ENCODE measurements at regions not wholly inside any gene's neighbourhood (a gene's known extent, or its start where the extent isn't known, plus 50 kb on each side); places are given as distances from the start of the nearest gene placed in this dataset.

DNA sequence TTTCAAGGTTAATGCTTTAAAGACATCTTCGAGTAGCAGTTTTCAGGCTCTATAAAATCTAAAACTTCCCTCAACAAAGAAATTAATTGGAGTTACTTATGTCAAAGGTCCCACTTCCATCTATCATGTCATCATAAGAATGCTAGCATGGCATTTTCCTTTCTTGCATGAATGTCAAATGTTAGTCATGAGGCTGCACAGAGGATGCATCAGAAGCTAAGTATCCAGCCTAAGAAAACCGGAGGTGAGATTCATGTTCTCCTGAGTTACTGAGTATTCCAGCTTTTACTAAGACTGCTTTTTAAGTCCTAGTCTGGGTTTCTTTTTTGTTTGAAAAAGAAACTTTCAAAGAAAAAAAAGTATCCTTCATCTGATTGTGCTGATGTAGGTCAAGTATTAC is 130.6 kb upstream of the CDH19 start:
- no peak for DNase-seq

DNA sequence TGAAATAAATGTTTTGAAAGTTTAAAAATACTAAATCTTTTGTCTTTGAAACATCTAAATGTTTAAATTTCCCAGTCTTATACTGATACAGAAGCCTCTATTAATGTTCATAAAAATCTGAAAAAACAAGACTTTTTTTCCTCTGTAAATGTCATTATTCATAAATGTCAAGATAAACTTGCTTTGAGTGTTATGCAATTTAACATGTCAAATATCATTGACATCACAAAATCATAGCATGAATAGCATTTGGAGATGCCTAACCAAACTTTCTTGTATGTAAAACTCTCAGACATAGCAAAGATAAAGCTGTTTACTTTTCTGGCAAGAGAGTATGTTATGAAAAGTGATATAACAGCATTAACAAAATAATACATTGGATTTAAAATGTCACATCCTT is 128.0 kb upstream of the CDH19 start:
- no peak for DNase-seq

DNA sequence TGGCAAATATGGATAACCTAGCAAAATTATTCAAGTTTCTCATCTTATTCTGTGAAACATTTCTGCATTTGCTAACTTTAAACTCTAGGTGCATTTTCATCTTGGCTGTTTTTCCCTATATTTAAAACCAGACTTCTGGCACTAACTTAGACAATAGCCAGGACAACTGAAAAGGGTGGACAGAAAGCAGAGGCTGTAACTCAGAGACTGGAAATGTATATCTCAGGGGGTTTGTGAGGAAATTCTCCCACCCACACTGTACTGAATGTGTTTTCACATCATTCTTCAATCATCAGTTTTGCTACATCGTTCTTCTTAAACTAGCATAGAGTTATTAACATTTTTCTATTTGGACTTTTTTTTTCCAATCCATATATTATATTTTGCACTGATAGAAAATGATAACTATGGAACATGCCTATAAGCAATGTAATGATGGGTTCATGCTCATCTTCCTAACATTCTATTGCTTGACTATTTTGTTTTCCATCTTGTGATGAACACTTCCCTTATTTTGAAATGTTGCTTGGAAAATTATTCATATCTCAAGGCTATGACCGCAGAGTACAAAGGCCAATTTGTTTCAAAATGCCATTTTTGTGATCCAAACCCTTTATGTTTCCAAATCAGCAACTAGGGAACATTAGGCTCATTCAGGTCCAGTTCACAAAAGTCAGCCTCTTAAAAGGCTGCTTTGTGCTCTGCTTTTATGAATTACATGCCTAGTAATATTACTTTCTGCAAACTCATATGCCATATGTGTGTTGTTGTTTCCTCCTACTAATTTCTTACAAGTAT is 125.8 kb upstream of the CDH19 start:
- DNase-seq: no peak

DNA sequence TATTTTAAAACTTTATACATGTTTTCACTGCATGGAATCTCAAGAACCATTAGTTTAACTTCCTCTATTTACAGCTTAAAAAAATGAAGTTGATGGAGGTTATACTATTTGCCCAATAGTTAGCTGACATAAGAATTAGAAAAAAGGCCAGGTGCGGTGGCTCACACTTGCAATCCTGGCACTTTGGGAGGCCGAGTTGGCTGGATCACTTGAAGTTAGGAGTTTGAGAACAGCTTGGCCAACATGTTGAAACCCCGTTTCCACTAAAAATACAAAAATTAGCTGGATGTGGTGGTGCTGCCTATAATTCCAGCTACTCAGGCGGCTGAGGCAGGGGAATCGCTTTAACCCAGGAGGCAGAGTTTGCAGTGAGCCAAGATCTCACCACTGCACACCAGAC is 125.1 kb upstream of the CDH19 start:
- no peak for DNase-seq

DNA sequence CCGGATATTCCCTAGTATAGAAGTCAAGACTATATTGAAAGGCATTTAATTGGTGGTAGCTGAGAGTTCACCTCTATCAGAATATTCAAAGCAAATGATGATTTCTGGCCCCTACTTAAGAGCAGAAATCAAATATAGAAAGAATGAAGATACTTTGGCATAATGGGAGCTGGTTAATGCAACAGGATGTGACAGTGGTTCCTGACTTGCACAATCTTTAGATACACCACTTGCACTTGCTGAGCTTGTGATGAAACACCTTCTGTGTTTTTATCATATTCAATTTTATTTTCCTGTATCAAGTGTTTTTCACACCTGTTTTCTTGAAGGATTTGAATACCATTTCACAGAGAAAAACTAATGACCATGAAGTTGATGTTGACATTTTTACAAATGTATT is 124.1 kb upstream of the CDH19 start:
- DNase-seq: no peak

DNA sequence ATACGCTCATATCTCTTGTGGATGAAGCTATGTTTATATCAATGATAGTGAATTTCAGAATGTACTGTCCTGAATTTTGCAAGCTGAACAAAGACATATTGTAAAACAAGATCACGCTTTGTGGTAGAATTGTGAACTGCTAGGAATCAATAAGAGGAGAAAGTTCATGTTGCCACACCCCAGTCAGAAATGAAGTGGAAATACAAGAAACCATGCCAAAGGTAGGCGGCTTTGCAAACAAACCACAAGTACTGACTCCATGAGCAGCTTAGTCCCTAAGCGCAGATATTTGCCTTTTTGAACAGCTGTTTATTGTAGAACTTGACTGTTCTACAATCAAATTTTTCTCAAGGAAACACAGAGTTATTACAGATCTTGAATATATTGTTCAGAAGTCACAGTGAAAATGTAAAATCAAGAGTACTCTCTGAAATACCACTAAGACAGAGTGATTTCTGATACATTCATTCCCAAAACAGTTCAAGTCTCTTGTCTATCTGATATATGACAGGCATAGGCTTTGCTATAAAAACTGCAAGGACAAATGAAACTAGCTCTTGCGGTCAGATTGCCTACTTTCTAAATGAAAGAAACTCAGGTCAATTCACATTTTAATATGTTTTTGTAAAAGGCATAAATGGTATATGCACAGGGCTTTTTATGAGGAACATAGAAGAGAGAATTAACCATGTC is 120.9 kb upstream of the CDH19 start:
- no peak for DNase-seq

DNA sequence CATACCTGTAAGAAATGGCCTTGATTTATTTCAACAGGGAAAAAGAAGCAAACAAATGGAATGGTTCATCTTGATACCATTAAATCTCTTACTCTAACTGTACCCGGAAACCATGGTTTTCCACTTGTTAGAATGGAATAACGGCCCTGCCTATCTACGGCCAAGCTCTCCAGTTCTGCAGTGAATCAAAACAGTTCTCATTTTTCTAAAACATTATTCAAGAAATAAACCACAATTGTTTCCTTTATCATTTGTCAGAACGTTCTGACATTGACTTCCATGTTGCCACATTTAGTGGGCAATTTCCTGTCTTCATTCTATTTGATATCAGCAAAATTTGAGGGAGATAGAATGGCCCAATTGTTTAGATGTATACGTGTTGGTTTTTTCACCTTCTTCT is 118.8 kb upstream of the CDH19 start:
- DNase-seq: no peak

DNA sequence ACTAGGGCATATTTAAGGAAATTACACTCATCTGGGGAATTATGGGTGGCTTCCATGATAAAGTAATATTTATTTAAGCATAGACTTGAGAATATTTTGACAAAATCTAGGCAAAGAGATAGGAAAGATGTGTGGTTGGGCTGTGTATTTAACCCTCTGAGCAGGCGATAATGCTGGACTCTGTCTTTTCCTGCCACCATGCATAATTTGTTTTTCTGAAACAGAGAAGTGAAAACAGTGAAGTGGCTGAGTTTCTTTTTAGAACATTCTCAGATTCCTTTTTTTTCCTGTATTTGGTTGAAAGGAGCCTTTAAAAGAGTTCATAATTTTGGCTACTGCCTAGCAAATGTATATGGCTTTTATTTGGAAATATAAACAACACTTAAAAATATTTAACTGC is 104.8 kb upstream of the CDH19 start:
- no peak for DNase-seq

DNA sequence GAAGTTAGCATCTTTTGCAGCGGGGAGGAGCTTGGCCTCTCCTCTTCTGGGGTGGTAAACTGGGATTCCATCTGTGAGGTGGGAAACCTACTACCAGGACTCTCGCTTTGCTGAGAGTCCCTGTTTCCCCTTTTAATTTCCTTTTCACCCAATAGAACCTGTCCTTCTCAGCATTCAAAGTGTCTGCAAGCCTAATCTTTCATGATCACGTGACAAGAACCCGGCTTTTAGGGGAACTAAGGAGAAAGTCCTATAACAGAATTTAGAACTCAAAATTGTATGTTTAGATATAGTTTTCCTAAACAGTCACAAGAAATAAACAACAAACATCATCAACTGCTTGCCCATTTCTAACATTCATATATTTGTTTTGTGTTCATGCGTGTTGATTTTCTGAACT is 103.6 kb upstream of the CDH19 start:
- no peak for DNase-seq

DNA sequence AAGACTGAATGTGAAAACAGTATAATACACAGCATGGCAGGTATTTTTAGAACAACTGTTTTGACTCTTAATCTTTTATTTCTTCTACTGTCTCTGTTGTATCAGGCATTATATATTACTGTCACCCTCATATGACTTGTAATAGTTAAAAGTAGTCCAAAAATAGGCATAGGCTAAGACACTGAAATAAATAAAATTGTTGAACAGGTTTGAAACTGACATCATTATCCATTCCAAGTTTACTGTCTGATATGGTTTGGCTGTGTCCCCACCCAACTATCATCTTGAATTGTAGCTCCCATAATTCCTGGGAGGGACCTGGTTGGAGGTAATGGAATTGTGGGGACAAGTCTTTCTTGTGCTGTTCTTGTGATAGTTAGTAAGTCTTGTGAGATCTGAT is 91.4 kb upstream of the CDH19 start:
- no peak for DNase-seq

DNA sequence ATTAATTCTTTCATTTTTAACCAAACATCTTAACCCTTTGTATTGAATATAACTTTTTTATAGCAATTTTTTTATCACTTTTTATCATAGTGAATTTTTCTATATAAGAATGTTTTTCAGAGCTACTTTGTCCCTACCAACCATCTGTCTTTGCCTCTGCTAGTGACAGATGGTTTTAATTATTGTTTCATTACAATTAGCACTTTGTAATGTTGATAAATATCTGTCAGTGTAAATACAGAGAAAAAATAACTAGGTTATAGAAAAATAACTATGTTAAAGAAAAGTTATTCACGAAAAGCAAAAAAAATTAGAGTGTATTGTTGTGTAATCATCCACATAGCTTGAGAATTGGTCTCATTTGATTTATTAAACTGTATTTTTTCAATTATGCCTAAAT is 91.0 kb upstream of the CDH19 start:
- DNase-seq: no peak

DNA sequence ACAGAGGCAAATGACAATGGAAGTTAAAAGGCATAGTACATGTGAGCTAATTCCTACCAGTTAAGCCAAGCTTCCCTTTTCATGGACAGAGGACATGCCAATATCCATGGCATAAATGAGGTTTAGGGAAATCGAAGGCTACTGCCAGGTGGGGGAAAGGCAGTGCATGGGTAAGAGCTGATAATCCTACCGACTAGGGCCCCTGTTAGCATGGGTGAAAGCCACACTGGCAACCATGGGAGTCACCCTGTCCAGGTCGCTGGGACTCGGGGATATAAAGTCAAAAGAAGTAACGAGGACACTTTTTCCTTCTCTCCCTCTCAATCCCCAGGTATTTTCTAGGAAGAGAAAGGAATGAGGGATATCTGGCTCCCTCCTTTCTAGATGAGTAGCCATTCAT is 83.7 kb upstream of the CDH19 start:
- DNase-seq: no peak

DNA sequence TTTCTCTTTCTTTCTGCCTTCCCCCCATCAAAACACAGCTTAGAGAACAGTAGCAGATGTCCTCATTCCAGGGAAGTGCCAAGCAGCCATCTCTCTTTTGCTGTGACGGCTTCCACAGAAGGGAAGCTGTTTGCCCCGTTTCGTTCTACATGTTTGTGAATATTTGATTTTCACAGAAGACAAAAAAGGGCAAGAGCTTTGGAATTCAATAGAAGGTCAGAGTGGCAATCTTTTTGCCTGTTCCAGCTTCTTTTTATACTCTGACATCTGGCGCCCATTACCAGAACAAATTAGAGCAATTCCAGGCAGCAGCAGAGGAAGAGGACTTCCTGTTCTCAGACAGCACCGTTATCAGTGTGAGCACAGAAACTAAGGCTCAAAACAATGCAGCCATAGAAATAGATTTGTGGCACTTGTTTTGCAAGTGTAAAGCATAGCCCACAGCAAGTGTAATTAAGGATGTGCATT is 79.0 kb upstream of the CDH19 start:
- DNase-seq: no peak

DNA sequence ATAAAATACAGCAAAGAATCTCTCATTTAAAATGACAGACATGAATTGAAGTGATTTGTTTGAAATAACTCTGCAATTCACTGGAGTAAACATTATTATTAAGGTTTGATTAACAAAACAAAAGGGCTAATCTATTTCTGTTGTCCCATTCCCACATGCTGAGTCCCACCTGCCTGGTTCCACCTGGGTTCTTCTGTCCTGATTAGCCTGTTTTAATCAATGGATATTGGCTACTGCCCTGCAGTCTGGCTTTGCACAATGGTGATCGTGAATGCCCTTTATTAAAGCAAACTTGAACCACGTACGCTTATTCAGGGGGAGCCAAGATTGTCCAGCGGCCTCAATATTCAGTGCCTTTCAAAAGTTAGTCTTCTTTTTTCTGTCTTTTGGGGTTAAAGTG is 72.8 kb upstream of the CDH19 start:
- no peak for DNase-seq

DNA sequence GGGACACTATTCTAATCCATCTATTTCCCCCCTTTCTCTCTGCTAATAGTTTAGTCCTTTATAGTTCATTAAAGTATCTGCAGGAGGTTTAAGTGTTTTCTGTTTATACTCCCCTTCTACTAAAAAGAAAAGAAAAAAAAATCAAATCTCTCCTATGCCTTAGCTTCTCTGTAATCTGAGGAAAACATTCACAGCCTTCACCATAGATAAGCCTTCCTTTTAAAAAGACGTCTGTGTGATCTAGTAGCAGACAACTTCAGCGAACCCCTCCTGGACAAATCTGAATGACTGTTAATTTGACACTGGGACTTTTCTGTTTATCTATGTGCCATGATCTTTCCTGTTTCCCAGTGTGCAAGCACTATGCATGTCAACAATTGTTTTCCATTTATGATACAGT is 70.4 kb upstream of the CDH19 start:
- DNase-seq: no peak

DNA sequence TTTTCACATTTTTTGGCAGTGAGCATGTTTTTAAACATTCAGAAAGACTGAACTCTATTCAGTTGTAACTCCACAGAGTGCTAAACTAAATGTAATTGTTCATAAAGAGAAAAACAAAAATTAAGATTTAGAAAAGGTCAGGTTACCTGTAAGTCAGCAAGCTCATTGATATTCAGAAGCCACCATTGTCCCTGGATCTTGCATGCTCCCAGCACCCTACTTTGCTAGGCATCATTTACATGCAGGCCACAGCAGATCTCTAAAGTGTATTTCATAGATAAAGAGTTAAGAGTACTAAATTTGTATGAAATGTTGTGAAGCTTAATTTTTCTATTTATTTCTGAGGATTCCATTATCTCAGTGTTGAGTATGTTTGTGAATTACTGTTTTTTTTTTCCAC is 64.8 kb upstream of the CDH19 start:
- DNase-seq: no peak

DNA sequence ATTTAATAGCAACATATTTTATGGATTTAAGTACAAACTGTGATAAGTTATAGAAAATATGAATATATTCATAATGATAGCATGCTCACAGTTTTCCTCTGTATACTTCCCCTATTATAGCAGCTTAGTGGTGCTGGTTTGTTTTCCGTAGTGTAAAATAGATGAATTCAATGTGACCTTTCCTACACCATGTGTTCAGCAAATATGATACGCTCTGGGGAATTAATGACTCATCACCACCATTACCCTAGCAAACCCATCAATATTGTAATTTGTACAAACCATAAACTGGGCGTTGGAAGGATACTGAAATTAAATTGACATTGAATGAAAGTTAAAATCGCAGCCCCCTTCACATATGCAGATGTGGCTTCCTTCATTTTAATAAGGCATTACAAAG is 58.7 kb upstream of the CDH19 start:
- DNase-seq: no peak

DNA sequence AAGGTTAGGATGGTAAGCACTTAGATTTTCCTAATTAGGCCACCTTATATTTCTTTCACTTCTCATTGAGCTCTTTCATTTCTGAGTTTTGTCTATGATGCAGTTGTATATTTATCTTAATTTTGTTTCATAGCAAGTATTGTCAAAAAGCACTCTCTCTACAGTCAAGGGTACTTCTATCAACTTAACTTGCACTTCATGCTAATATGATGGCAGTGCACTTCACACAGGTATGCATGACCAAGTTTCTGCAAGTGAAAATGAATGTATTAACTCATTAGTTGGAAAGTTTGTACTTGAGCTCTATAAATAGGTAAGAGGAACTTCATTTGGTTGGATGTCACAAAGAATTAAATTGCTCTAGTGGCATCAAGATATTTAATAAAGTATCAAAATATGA is 51.5 kb upstream of the CDH19 start:
- no peak for DNase-seq
